ENCODE measurements at regions not wholly inside any gene's neighbourhood (a gene's known extent, or its start where the extent isn't known, plus 50 kb on each side); places are given as distances from the start of the nearest gene placed in this dataset.

DNA sequence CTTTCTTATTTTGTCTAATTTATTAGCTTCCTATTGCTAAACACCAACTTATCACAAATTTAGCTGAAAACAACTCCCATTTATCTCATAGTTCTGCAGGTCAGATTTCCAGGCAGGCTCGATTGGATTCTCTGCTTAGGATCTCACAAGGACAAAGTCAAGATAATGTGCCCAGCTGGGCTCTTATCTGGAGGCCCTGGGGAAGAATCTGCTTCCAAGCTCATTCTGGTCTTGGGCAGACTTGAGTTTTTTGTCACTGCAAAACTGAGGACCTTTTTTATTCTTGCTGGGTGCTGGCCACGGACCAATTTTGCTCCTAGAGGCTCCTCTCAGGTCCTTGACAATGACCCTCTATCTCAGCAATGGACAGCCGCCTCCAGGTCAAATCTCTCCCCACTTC is 215.5 kb downstream of the TRIB2 start:
- TF ChIP-seq GATA2 (IDR thresholded peaks at IDR 0.05; ENCODE audit: low read depth, low read length) (peak; percentile 93), GATA3 (IDR thresholded peaks at IDR 0.05; ENCODE audit: low read depth, low read length) (peak; percentile 86)

All from SH-SY5Y (cell line).